K562 (cell line): ENCODE measurements at regions not wholly inside any gene's neighbourhood (a gene's known extent, or its start where the extent isn't known, plus 50 kb on each side); places are given as distances from the start of the nearest gene placed in this dataset.
A peak's percentile ranks its signal among the peaks of the same experiment; 100 is the strongest.

Source experiments
- CCNT2 ChIP-seq: IDR thresholded peaks from 2 replicates; pipeline ENCODE4 v1.6.1; 2011; ENCODE audit warnings: borderline replicate concordance, low read depth, mild to moderate bottlenecking, moderate library complexity, mixed read lengths, low read length; ENCODE audit not compliant: insufficient read length; ENCODE audit errors: extremely low read depth
- DNMT1 ChIP-seq: fragments of 450-650 bp; IDR thresholded peaks from 2 replicates; pipeline ENCODE4 v1.6.1; 2016; ENCODE audit warnings: antibody characterized with exemption, mild to moderate bottlenecking
- ESRRB ChIP-seq: fragments of 250-450 bp; sonication (Bioruptor Pico); IDR thresholded peaks from 2 replicates; pipeline ENCODE4 v1.5.0; 2020; ENCODE audit warnings: mild to moderate bottlenecking, moderate library complexity, borderline replicate concordance
- EZH2 ChIP-seq: IDR thresholded peaks from 2 replicates; pipeline ENCODE4 v1.6.1; 2012; ENCODE audit warnings: low read depth, mild to moderate bottlenecking, inconsistent platforms, low read length, borderline replicate concordance
- FOSL1 ChIP-seq: fragments of 200-800 bp; sonication (Bioruptor generic); conservative IDR thresholded peaks from 2 replicates; pipeline ENCODE4 v1.6.1; 2016; ENCODE audit warnings: missing genetic modification characterization, missing compliant biosample characterization
- L3MBTL2 ChIP-seq: fragments of 450-650 bp; IDR thresholded peaks from 2 replicates; pipeline ENCODE4 v1.6.1; 2016; ENCODE audit warnings: mild to moderate bottlenecking, moderate library complexity
- NBN ChIP-seq: fragments of 450-650 bp; IDR thresholded peaks from 2 replicates; pipeline ENCODE4 v1.6.1; 2016; ENCODE audit warnings: low read depth, mild to moderate bottlenecking
- NCOA1 ChIP-seq: fragments of 450-650 bp; IDR thresholded peaks from 2 replicates; pipeline ENCODE4 v1.6.1; 2016; ENCODE audit warnings: low read depth
- NFATC3 ChIP-seq: fragments of 450-650 bp; IDR thresholded peaks from 2 replicates; pipeline ENCODE4 v1.6.1; 2017; ENCODE audit warnings: mild to moderate bottlenecking
- TOE1 ChIP-seq, 2 experiments: fragments of 450-650 bp in 1 of 2; sonication (generic) in 1 of 2; formaldehyde crosslinking in 1 of 2; IDR thresholded peaks; 2 replicates each; pipeline versions ENCODE4 v1.7.1 to v1.8.0; 2016 to 2022; ENCODE audit warnings: borderline replicate concordance in 2 of 2, mild to moderate bottlenecking in 2 of 2, antibody characterized with exemption in 1 of 2, inconsistent platforms in 1 of 2, low read depth in 1 of 2, missing genetic modification reagents in 1 of 2, moderate library complexity in 1 of 2
- TSC22D4 ChIP-seq: fragments of 450-650 bp; IDR thresholded peaks from 2 replicates; pipeline ENCODE4 v1.6.1; 2016; ENCODE audit warnings: missing genetic modification characterization, missing biosample characterization, control low read depth
- ZC3H11A ChIP-seq: IDR thresholded peaks from 2 replicates; pipeline ENCODE4 v1.6.1; 2012; ENCODE audit warnings: low read depth, low read length, improper control_type of control experiment
- ZNF589 ChIP-seq: fragments of 200-800 bp; sonication (Bioruptor generic); IDR thresholded peaks from 2 replicates; pipeline ENCODE4 v1.6.1; 2016; ENCODE audit warnings: low read depth, missing genetic modification characterization, missing compliant biosample characterization
- TF ChIP-seq, protein P1 (sequence below): IDR thresholded peaks from 2 replicates; pipeline ENCODE4 v1.6.1; 2016; ENCODE audit warnings: missing genetic modification characterization, missing compliant biosample characterization
- TF ChIP-seq, protein P2 (sequence below): fragments of 450-650 bp; formaldehyde crosslinking; IDR thresholded peaks from 2 replicates; pipeline ENCODE4 v1.4.0; 2020; ENCODE audit warnings: mild to moderate bottlenecking, moderate library complexity
- TF ChIP-seq, protein P3 (sequence below): sonication (generic); formaldehyde crosslinking; IDR thresholded peaks from 2 replicates; pipeline ENCODE4 v1.8.0; 2022; ENCODE audit warnings: mild to moderate bottlenecking, missing genetic modification reagents
- TF ChIP-seq, protein P4 (sequence below): fragments of 250-450 bp; sonication (Bioruptor Pico); IDR thresholded peaks from 2 replicates; pipeline ENCODE4 v1.5.0; 2020; ENCODE audit warnings: mild to moderate bottlenecking, borderline replicate concordance
- TF ChIP-seq, protein P5 (sequence below), 2 experiments: fragments of 450-650 bp; IDR thresholded peaks; 2 replicates each; pipeline ENCODE4 v1.6.1; 2016
- TF ChIP-seq, protein P6 (sequence below): fragments of 450-650 bp; conservative IDR thresholded peaks from 2 replicates; pipeline ENCODE4 v1.6.1; 2016; ENCODE audit warnings: missing genetic modification characterization, low read depth, mild to moderate bottlenecking, control low read depth, missing compliant biosample characterization

DNA sequence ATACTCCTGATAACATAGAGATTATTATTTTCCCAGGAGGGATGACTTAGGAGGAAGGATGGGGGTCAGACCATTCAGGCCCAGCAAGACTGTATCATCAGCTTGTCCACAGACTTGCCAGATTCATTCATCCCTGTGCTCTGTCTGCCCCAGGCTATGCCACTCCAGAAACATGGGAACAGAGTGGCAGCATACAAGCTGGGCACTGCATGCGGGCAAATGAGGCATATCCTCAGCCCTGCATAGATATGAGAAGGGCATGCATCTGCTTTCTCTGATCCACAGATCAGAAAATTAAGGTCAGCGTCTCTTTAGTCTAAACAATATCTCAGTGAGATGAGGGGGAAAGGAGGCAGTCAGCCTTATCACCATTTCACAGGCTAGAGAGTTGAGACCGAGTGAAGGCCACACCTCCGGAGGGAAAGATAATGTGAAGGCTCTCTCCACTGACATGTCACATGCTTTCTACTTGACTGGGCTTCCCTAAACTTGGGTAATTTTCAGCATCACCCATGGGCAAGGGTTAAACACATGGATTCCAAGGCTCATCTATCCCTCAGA is 140.5 kb downstream of the TFAP2B start (continued):
- TF ChIP-seq NCOA1 (peak; percentile 49; the same call in 1 of the 2 replicates), EZH2 (no peak), ZC3H11A (no peak), L3MBTL2 (peak; percentile 81), FOSL1 (tag) (peak; percentile 64), NBN (peak; percentile 74; the same call in 1 of the 2 replicates), CCNT2 (peak; percentile 78), ZNF589 (CRISPR knock-in tag) (no peak), TSC22D4 (tag) (no peak), ESRRB (CRISPR knock-in tag) (no peak), DNMT1 (no peak; the same call in 1 of the 2 replicates), NFATC3 (no peak), TOE1 (IDR thresholded peaks at IDR 0.05; ENCODE audit: borderline replicate concordance) (peak; percentile 83), TOE1 (CRISPR knock-in tag; IDR thresholded peaks at IDR 0.05; ENCODE audit: borderline replicate concordance, low read depth) (no peak)
- TF ChIP-seq, protein P1, sequence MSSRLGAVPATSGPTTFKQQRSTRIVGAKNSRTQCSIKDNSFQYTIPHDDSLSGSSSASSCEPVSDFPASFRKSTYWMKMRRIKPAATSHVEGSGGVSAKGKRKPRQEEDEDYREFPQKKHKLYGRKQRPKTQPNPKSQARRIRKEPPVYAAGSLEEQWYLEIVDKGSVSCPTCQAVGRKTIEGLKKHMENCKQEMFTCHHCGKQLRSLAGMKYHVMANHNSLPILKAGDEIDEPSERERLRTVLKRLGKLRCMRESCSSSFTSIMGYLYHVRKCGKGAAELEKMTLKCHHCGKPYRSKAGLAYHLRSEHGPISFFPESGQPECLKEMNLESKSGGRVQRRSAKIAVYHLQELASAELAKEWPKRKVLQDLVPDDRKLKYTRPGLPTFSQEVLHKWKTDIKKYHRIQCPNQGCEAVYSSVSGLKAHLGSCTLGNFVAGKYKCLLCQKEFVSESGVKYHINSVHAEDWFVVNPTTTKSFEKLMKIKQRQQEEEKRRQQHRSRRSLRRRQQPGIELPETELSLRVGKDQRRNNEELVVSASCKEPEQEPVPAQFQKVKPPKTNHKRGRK (tag): no peak
- TF ChIP-seq, protein P2, sequence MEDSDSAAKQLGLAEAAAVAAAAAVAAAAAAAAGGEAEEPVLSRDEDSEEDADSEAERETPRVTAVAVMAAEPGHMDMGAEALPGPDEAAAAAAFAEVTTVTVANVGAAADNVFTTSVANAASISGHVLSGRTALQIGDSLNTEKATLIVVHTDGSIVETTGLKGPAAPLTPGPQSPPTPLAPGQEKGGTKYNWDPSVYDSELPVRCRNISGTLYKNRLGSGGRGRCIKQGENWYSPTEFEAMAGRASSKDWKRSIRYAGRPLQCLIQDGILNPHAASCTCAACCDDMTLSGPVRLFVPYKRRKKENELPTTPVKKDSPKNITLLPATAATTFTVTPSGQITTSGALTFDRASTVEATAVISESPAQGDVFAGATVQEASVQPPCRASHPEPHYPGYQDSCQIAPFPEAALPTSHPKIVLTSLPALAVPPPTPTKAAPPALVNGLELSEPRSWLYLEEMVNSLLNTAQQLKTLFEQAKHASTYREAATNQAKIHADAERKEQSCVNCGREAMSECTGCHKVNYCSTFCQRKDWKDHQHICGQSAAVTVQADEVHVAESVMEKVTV (CRISPR knock-in tag): no peak
- TF ChIP-seq, protein P3, sequence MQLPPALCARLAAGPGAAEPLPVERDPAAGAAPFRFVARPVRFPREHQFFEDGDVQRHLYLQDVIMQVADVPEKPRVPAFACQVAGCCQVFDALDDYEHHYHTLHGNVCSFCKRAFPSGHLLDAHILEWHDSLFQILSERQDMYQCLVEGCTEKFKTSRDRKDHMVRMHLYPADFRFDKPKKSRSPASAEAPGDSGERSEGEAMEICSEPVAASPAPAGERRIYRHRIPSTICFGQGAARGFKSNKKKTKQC (CRISPR knock-in tag): no peak
- TF ChIP-seq, protein P4, sequence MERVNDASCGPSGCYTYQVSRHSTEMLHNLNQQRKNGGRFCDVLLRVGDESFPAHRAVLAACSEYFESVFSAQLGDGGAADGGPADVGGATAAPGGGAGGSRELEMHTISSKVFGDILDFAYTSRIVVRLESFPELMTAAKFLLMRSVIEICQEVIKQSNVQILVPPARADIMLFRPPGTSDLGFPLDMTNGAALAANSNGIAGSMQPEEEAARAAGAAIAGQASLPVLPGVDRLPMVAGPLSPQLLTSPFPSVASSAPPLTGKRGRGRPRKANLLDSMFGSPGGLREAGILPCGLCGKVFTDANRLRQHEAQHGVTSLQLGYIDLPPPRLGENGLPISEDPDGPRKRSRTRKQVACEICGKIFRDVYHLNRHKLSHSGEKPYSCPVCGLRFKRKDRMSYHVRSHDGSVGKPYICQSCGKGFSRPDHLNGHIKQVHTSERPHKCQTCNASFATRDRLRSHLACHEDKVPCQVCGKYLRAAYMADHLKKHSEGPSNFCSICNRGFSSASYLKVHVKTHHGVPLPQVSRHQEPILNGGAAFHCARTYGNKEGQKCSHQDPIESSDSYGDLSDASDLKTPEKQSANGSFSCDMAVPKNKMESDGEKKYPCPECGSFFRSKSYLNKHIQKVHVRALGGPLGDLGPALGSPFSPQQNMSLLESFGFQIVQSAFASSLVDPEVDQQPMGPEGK (CRISPR knock-in tag): no peak
- TF ChIP-seq, protein P5, sequence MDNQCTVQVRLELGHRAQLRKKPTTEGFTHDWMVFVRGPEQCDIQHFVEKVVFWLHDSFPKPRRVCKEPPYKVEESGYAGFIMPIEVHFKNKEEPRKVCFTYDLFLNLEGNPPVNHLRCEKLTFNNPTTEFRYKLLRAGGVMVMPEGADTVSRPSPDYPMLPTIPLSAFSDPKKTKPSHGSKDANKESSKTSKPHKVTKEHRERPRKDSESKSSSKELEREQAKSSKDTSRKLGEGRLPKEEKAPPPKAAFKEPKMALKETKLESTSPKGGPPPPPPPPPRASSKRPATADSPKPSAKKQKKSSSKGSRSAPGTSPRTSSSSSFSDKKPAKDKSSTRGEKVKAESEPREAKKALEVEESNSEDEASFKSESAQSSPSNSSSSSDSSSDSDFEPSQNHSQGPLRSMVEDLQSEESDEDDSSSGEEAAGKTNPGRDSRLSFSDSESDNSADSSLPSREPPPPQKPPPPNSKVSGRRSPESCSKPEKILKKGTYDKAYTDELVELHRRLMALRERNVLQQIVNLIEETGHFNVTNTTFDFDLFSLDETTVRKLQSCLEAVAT (IDR thresholded peaks at IDR 0.05): 0 out of 4 replicates have a peak, but pooled peaks of 1 of the 2 experiments have one; percentile 44
- TF ChIP-seq, protein P6, sequence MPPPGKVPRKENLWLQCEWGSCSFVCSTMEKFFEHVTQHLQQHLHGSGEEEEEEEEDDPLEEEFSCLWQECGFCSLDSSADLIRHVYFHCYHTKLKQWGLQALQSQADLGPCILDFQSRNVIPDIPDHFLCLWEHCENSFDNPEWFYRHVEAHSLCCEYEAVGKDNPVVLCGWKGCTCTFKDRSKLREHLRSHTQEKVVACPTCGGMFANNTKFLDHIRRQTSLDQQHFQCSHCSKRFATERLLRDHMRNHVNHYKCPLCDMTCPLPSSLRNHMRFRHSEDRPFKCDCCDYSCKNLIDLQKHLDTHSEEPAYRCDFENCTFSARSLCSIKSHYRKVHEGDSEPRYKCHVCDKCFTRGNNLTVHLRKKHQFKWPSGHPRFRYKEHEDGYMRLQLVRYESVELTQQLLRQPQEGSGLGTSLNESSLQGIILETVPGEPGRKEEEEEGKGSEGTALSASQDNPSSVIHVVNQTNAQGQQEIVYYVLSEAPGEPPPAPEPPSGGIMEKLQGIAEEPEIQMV: no peak
